HEK293 (cell line): ENCODE measurements at regions not wholly inside any gene's neighbourhood (a gene's known extent, or its start where the extent isn't known, plus 50 kb on each side); places are given as distances from the start of the nearest gene placed in this dataset.

Experiments used
- CTCF ChIA-PET: fragments of 350-600 bp; formaldehyde crosslinking; extraction: SDS; loops from one replicate; lab custom pipeline; 2021; ENCODE audit warnings: antibody characterized with exemption; lab: Yijun Ruan, JAX
- POLR2A ChIA-PET: fragments of 300-600 bp; formaldehyde crosslinking; extraction: SDS; loops from one replicate; lab custom pipeline; 2020; ENCODE audit warnings: antibody characterized with exemption, inconsistent platforms; lab: Yijun Ruan, JAX
- H3K27ac ChIP-seq: fragments of 200-500 bp; sonication (Bioruptor generic); 2 replicates; pipeline ENCODE4 v1.5.1; 2014; ENCODE audit warnings: low read depth, low read length, control low read depth, inconsistent platforms; ENCODE audit errors: extremely low read depth
- H3K36me3 ChIP-seq, 2 experiments: fragments of 200-500 bp in 1 of 2; sonication (Bioruptor generic) in 1 of 2; 1 replicate in 1 of 2; 2 replicates in 1 of 2; pipeline ENCODE4 v1.5.1; 2014 to 2017; ENCODE audit warnings: inconsistent platforms in 2 of 2, low read length in 2 of 2; ENCODE audit not compliant: control insufficient read depth in 2 of 2, insufficient read depth in 1 of 2
- H3K4me1 ChIP-seq: fragments of 200-500 bp; sonication (Bioruptor generic); 2 replicates; pipeline ENCODE4 v1.5.1; 2014; ENCODE audit warnings: mild to moderate bottlenecking, low read length, inconsistent platforms; ENCODE audit not compliant: control insufficient read depth, insufficient read depth
- H3K4me3 ChIP-seq: 2 replicates; pipeline ENCODE4 v1.5.1; 2011; ENCODE audit warnings: low read depth, mild to moderate bottlenecking, control low read depth, low read length, moderate library complexity
- H3K9me3 ChIP-seq: fragments of 200-500 bp; sonication (Bioruptor generic); 2 replicates; pipeline ENCODE4 v1.5.1; 2014; ENCODE audit warnings: low read depth, low read length, inconsistent platforms; ENCODE audit not compliant: control insufficient read depth, insufficient read depth
- GLI2 ChIP-seq: fragments of 450-650 bp; formaldehyde crosslinking; IDR thresholded peaks from 2 replicates; pipeline ENCODE4; 2017; ENCODE audit warnings: missing biosample characterization, missing genetic modification characterization, low read depth, borderline replicate concordance
- HOXA7 ChIP-seq: sonication (generic); formaldehyde crosslinking; IDR thresholded peaks from 2 replicates; pipeline ENCODE4 v1.8.1; 2022; ENCODE audit warnings: missing genetic modification reagents, borderline replicate concordance
- HOXC10 ChIP-seq: sonication (generic); formaldehyde crosslinking; IDR thresholded peaks from 2 replicates; pipeline ENCODE4 v1.8.1; 2023; ENCODE audit warnings: mild to moderate bottlenecking, missing genetic modification reagents
- MEIS1 ChIP-seq: sonication (generic); formaldehyde crosslinking; IDR thresholded peaks from 2 replicates; pipeline ENCODE4 v1.8.1; 2022; ENCODE audit warnings: missing genetic modification reagents, mild to moderate bottlenecking, borderline replicate concordance
- MYNN ChIP-seq: fragments of 450-650 bp; formaldehyde crosslinking; IDR thresholded peaks from 2 replicates; pipeline ENCODE4 v1.5.1; 2016; ENCODE audit warnings: missing biosample characterization, missing genetic modification characterization, borderline replicate concordance
- OSR2 ChIP-seq: fragments of 450-650 bp; formaldehyde crosslinking; IDR thresholded peaks from 2 replicates; pipeline ENCODE4 v1.5.1; 2016; ENCODE audit warnings: missing biosample characterization, missing genetic modification characterization
- SALL2 ChIP-seq: fragments of 450-650 bp; formaldehyde crosslinking; IDR thresholded peaks from 2 replicates; pipeline ENCODE4 v1.5.0; 2017; ENCODE audit warnings: missing biosample characterization, mild to moderate bottlenecking, missing genetic modification characterization, borderline replicate concordance
- SP3 ChIP-seq: fragments of 450-650 bp; formaldehyde crosslinking; IDR thresholded peaks from 2 replicates; pipeline ENCODE4 v1.5.1; 2016; ENCODE audit warnings: missing biosample characterization, missing genetic modification characterization
- YY1 ChIP-seq: fragments of 450-650 bp; formaldehyde crosslinking; IDR thresholded peaks from 2 replicates; pipeline ENCODE4 v1.5.1; 2018; ENCODE audit warnings: missing biosample characterization, missing genetic modification characterization
- ZBTB1 ChIP-seq: fragments of 450-650 bp; formaldehyde crosslinking; IDR thresholded peaks from 2 replicates; pipeline ENCODE4 v1.5.1; 2016; ENCODE audit warnings: missing biosample characterization, missing genetic modification characterization
- ZBTB21 ChIP-seq: fragments of 450-650 bp; formaldehyde crosslinking; IDR thresholded peaks from 2 replicates; pipeline ENCODE4 v1.5.1; 2017; ENCODE audit warnings: missing biosample characterization, missing genetic modification characterization
- ZIC2 ChIP-seq: fragments of 450-650 bp; formaldehyde crosslinking; IDR thresholded peaks from 2 replicates; pipeline ENCODE4 v1.5.1; 2016; ENCODE audit warnings: missing biosample characterization, missing genetic modification characterization
- ZNF114 ChIP-seq: fragments of 450-650 bp; formaldehyde crosslinking; IDR thresholded peaks from 2 replicates; pipeline ENCODE4 v1.5.0; 2017; ENCODE audit warnings: missing biosample characterization, missing genetic modification characterization
- ZNF174 ChIP-seq: fragments of 450-650 bp; formaldehyde crosslinking; IDR thresholded peaks from 2 replicates; pipeline ENCODE4 v1.5.0; 2017; ENCODE audit warnings: missing biosample characterization, mild to moderate bottlenecking, missing genetic modification characterization
- ZNF175 ChIP-seq: fragments of 450-650 bp; formaldehyde crosslinking; IDR thresholded peaks from 2 replicates; pipeline ENCODE4 v1.5.1; 2016; ENCODE audit warnings: missing biosample characterization, missing genetic modification characterization
- ZNF223 ChIP-seq: fragments of 450-650 bp; formaldehyde crosslinking; IDR thresholded peaks from 2 replicates; pipeline ENCODE4 v1.5.1; 2016; ENCODE audit warnings: missing biosample characterization, missing genetic modification characterization
- ZNF324 ChIP-seq: fragments of 450-650 bp; formaldehyde crosslinking; IDR thresholded peaks from 2 replicates; pipeline ENCODE4 v1.5.1; 2016; ENCODE audit warnings: missing biosample characterization, missing genetic modification characterization
- ZNF394 ChIP-seq: fragments of 450-650 bp; formaldehyde crosslinking; IDR thresholded peaks from 2 replicates; pipeline ENCODE4 v1.5.1; 2016; ENCODE audit warnings: missing biosample characterization, missing genetic modification characterization, mild to moderate bottlenecking, moderate library complexity, borderline replicate concordance
- ZNF426 ChIP-seq: fragments of 450-650 bp; formaldehyde crosslinking; IDR thresholded peaks from 2 replicates; pipeline ENCODE4 v1.5.1; 2017; ENCODE audit warnings: missing biosample characterization, missing genetic modification characterization, mild to moderate bottlenecking, inconsistent platforms, moderate library complexity
- ZNF48 ChIP-seq: fragments of 450-650 bp; formaldehyde crosslinking; IDR thresholded peaks from 2 replicates; pipeline ENCODE4 v1.5.1; 2016; ENCODE audit warnings: missing biosample characterization, missing genetic modification characterization
- ZNF514 ChIP-seq: fragments of 450-650 bp; formaldehyde crosslinking; IDR thresholded peaks from 2 replicates; pipeline ENCODE4 v1.5.1; 2016; ENCODE audit warnings: missing biosample characterization, missing genetic modification characterization
- ZNF558 ChIP-seq: fragments of 450-650 bp; formaldehyde crosslinking; IDR thresholded peaks from 2 replicates; pipeline ENCODE4 v1.5.1; 2016; ENCODE audit warnings: missing biosample characterization, missing genetic modification characterization
- ZNF664 ChIP-seq: fragments of 450-650 bp; formaldehyde crosslinking; IDR thresholded peaks from 2 replicates; pipeline ENCODE4 v1.5.1; 2016; ENCODE audit warnings: missing biosample characterization, missing genetic modification characterization
- ZNF707 ChIP-seq: fragments of 450-650 bp; formaldehyde crosslinking; IDR thresholded peaks from 2 replicates; pipeline ENCODE4 v1.5.1; 2016; ENCODE audit warnings: missing biosample characterization, missing genetic modification characterization
- ZNF747 ChIP-seq: fragments of 450-650 bp; formaldehyde crosslinking; IDR thresholded peaks from 2 replicates; pipeline ENCODE4 v1.5.1; 2016; ENCODE audit warnings: missing biosample characterization, missing genetic modification characterization
- ZXDB ChIP-seq: fragments of 450-650 bp; formaldehyde crosslinking; IDR thresholded peaks from 2 replicates; pipeline ENCODE4 v1.5.1; 2016; ENCODE audit warnings: missing biosample characterization, missing genetic modification characterization
- TF ChIP-seq, protein P1 (sequence below): fragments of 450-650 bp; formaldehyde crosslinking; IDR thresholded peaks from 2 replicates; pipeline ENCODE4 v1.5.1; 2017; ENCODE audit warnings: missing biosample characterization, missing genetic modification characterization
- TF ChIP-seq, protein P2 (sequence below): sonication (generic); formaldehyde crosslinking; IDR thresholded peaks from 2 replicates; pipeline ENCODE4 v1.8.1; 2022; ENCODE audit warnings: mild to moderate bottlenecking, moderate library complexity, missing genetic modification reagents
- TF ChIP-seq, protein P3 (sequence below): fragments of 450-650 bp; formaldehyde crosslinking; IDR thresholded peaks from 2 replicates; pipeline ENCODE4 v1.5.1; 2016; ENCODE audit warnings: missing biosample characterization, missing genetic modification characterization
- TF ChIP-seq, protein P4 (sequence below): fragments of 450-650 bp; IDR thresholded peaks from 2 replicates; pipeline ENCODE4 v1.5.1; 2018; ENCODE audit warnings: missing biosample characterization, missing genetic modification characterization

DNA sequence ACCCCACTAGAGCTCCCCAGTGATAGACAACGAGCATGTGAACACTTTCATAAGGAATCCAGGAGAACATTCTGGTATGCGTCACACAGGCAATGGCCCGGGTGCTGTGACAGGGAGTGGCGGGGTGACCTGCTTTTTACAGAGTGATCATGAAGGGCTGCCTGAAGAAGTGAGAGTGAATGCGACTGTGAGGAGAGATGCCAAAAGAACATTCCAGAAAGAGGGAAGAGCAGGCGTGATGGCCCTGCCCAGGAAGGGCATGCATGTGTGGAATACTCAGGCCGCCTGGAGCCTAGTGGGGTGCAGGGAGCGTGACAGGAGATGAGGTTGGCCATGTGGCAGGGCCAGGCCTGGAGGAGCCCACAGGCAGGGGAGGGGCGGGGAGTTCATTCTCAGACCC lies 53.8 kb downstream of the FZD10 start:
- H3K36me3 ChIP-seq = no peaks in the 10 kb centered on the region
- no peaks in the 10 kb centered on the region for H3K9me3 ChIP-seq
- TF ChIP-seq ZNF426 (no peak), ZNF707 (tag by site-specific recombination) (no peak), ZBTB21 (no peak), OSR2 (no peak), MEIS1 (CRISPR knock-in tag) (no peak), ZNF175 (tag by site-specific recombination) (no peak), ZNF664 (tag by site-specific recombination) (no peak), ZNF747 (tag by site-specific recombination) (no peak), ZNF558 (tag by site-specific recombination) (no peak), ZNF48 (tag by site-specific recombination) (no peak), ZNF223 (tag by site-specific recombination) (no peak), ZNF514 (tag by site-specific recombination) (no peak), SALL2 (tag by site-specific recombination) (no peak), MYNN (tag by site-specific recombination) (no peak)
- TF ChIP-seq, protein P1, sequence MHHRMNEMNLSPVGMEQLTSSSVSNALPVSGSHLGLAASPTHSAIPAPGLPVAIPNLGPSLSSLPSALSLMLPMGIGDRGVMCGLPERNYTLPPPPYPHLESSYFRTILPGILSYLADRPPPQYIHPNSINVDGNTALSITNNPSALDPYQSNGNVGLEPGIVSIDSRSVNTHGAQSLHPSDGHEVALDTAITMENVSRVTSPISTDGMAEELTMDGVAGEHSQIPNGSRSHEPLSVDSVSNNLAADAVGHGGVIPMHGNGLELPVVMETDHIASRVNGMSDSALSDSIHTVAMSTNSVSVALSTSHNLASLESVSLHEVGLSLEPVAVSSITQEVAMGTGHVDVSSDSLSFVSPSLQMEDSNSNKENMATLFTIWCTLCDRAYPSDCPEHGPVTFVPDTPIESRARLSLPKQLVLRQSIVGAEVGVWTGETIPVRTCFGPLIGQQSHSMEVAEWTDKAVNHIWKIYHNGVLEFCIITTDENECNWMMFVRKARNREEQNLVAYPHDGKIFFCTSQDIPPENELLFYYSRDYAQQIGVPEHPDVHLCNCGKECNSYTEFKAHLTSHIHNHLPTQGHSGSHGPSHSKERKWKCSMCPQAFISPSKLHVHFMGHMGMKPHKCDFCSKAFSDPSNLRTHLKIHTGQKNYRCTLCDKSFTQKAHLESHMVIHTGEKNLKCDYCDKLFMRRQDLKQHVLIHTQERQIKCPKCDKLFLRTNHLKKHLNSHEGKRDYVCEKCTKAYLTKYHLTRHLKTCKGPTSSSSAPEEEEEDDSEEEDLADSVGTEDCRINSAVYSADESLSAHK (tag by site-specific recombination) = no peak
- TF ChIP-seq, protein P2, sequence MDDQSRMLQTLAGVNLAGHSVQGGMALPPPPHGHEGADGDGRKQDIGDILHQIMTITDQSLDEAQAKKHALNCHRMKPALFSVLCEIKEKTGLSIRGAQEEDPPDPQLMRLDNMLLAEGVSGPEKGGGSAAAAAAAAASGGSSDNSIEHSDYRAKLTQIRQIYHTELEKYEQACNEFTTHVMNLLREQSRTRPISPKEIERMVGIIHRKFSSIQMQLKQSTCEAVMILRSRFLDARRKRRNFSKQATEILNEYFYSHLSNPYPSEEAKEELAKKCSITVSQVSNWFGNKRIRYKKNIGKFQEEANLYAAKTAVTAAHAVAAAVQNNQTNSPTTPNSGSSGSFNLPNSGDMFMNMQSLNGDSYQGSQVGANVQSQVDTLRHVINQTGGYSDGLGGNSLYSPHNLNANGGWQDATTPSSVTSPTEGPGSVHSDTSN (CRISPR knock-in tag) = no peak
- TF ChIP-seq, all 188 proteins: peak for 0
- Histone ChIP-seq H3K4me3 (no peak overlapping the region), H3K27ac (no peak overlapping the region), H3K4me1 (no peaks in the 10 kb centered on the region)
- CTCF ChIA-PET = no interaction called here
- POLR2A ChIA-PET = no interaction called here

DNA sequence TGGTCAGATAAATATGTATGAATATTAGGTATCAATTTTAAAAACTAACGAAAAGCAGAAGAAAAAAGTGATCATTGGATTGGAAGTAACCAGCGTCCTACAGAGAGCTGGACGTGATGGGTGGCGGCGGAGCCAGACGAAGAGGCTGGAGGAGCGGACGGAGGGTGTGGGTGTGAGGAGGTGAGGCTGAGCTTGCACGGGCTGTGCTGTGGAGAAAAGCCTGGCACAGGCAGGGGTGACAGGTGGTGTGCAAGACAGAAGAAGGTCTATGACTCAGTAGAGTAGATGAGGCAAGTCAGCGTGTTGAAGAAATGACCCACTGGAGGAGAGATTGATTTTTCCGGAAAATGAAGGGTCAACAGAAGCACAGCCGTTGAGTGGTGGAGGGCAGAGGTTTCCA lies 56.4 kb downstream of the FZD10 start:
- Histone ChIP-seq H3K4me3 (no peak overlapping the region), H3K36me3 (no peaks in the 10 kb centered on the region), H3K27ac (no peak overlapping the region), H3K4me1 (no peaks in the 10 kb centered on the region), H3K9me3 (no peaks in the 10 kb centered on the region)
- ChIA-PET POLR2A (no interaction called here), CTCF (no interaction called here)
- no peak for TF ChIP-seq ZNF174 (tag by site-specific recombination)
- no peak for TF ChIP-seq ZNF324
- TF ChIP-seq YY1 (tag by site-specific recombination) = no peak
- TF ChIP-seq SALL2 (tag by site-specific recombination) = no peak
- TF ChIP-seq, protein P3, sequence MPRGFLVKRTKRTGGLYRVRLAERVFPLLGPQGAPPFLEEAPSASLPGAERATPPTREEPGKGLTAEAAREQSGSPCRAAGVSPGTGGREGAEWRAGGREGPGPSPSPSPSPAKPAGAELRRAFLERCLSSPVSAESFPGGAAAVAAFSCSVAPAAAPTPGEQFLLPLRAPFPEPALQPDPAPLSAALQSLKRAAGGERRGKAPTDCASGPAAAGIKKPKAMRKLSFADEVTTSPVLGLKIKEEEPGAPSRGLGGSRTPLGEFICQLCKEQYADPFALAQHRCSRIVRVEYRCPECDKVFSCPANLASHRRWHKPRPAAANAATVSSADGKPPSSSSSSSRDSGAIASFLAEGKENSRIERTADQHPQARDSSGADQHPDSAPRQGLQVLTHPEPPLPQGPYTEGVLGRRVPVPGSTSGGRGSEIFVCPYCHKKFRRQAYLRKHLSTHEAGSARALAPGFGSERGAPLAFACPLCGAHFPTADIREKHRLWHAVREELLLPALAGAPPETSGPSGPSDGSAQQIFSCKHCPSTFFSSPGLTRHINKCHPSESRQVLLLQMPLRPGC (tag by site-specific recombination) = no peak
- TF ChIP-seq, protein P4, sequence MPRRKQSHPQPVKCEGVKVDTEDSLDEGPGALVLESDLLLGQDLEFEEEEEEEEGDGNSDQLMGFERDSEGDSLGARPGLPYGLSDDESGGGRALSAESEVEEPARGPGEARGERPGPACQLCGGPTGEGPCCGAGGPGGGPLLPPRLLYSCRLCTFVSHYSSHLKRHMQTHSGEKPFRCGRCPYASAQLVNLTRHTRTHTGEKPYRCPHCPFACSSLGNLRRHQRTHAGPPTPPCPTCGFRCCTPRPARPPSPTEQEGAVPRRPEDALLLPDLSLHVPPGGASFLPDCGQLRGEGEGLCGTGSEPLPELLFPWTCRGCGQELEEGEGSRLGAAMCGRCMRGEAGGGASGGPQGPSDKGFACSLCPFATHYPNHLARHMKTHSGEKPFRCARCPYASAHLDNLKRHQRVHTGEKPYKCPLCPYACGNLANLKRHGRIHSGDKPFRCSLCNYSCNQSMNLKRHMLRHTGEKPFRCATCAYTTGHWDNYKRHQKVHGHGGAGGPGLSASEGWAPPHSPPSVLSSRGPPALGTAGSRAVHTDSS (tag by site-specific recombination) = no peak
- no peak for TF ChIP-seq SP3 (tag by site-specific recombination)
- no peak for TF ChIP-seq ZBTB1
- no peak for TF ChIP-seq HOXA7 (CRISPR knock-in tag)
- TF ChIP-seq ZNF175 (tag by site-specific recombination) = no peak
- TF ChIP-seq ZXDB (tag by site-specific recombination) = no peak
- TF ChIP-seq HOXC10 = no peak
- no peak for TF ChIP-seq ZNF394 (tag by site-specific recombination)
- TF ChIP-seq ZIC2 (tag by site-specific recombination) = no peak
- TF ChIP-seq GLI2 = no peak
- TF ChIP-seq ZNF114 (tag by site-specific recombination) = no peak
